Medulla oblongata (tissue), 1 donor: ENCODE measurements at regions not wholly inside any gene's neighbourhood (a gene's known extent, or its start where the extent isn't known, plus 50 kb on each side); places are given as distances from the start of the nearest gene placed in this dataset.
"Not testable (repeated sequence)": the region's sequence is repeated elsewhere in the genome, so short reads cannot be mapped to it uniquely, and the experiment has no call there.

Experiments
- DNase-seq: peaks from one replicate; pipeline ENCODE4 v3.0.0-alpha.2; 2015; ENCODE audit errors: extremely low spot score

DNA sequence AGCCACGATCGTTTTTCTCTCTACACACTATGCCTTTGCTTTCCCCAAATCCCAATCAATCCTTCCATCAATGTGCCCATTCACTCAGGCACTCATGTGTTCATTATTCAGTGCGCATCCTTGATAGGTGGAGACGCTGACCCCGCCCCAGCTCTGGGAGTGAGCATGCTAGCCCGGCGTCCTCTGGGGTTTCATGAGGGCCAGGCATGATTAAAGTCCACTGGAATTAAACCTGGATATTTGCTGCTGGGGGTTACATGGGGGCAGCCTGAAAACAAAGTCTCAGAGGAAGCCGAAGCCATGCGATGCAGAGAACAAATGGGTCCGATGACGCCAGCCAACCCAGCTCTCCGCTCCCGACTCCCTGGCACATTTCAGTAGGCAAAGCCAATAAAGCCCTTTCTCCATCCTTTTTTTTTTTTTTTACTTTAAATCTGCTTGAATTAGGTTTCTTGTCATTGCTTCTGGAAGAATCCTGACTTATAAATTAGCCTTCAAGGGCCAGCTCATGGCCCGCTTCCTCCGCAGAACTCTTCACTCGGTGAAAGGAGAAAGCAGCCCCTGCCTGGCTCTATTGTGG, 316.4 kb upstream of the ID2 start:
- peak; percentile 42 for DNase-seq

DNA sequence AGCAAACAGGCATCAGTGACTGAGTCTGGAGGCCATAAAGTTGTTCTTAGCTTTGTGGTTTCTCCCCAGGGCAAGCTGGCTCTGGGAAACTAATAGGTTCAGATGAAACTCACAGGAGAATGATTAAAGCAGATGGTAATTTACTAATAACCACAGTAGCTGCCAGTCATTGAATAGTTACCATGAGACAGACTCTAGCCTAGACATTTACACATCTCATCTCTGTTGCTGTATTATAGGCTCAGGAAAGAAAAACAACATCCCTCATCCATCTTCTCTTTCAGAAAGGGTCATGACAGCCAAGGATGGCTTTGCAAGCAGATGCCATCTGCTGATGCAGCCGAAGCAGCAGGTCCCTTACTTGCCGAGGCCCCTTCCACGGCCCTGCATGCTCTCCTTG, 314.0 kb upstream of the ID2 start:
- no peak for DNase-seq

DNA sequence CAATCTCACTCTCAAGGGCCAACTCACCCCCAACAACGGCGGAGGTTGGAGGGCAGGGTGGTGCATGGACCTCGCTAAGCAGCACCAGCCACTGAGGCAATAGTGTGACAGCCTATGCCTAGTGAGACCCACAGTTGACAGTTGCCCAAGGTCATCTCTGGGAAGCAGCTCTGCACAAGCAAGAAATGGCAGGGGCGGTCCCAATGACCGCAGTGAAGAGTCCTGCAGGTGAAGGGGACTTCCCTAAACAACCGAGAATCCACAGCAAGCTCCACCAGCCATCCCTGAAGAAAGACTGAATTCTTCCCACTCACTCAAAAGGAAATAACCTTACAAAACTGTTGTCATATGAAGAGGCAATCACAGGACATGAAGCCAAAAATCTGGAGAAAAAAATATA, 313.4 kb upstream of the ID2 start:
- DNase-seq = no peak

DNA sequence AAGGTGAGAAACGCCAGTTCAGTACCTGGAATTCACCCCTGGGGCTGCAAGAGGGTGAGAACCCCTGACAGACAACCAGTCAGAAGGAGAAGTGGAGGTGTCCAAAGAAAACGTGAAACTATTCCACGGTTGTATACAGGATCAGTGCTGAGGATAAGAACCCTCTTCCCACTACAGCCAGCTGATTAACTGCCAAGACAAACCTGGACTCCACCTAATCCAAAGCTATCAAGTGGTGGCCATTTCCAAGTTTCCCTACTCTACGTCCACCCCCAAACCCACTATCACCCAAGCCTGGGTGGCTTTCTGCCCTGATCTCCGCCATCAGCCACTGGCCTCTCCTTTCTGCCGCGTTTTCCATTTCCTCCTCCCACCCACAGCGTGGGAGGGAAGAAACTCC, 312.3 kb upstream of the ID2 start:
- no peak for DNase-seq

DNA sequence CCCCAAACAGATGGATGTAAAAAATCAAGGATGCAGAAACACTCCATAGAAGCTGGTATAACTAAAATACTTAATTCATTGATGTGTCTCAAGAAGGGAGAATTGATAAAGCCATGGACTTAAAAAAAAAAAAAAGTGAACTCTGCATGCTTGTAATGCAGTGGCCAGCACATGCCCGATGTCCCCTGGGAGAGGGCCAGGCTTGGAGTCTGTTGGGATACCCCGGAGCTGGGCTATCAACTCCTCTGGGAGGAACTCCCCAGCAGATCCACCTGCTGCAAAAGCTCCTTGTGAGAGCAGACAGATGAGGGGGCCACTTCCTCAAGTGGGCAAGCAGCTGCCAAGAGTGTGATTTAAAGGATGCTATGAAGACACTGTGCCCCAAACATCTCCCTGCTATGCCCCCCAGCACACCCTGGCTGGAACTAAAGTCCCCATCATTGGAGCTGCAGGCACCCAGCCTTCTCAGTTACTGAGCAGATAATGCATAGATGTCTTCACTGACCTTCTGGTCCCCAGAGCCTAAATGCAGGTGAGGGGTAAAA, 311.5 kb upstream of the ID2 start:
- no peak for DNase-seq

DNA sequence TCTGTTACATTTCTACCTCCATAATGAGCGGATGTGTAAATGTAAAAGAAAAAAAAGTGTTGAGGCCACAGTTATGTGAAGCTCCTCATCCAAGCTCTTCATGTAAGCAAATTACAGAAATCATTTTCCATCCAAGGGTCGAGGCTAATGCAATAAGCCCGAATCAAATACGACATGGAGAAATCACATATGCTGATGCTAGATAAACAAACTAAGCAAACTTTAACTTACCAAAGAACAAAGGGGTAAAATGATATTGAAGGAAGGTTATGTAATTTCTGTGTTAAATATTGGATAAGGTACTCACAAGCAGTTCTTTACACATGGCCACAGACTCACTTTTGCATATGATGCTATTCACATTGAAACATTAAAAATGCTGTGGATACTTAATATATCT, 310.2 kb upstream of the ID2 start:
- no peak for DNase-seq

DNA sequence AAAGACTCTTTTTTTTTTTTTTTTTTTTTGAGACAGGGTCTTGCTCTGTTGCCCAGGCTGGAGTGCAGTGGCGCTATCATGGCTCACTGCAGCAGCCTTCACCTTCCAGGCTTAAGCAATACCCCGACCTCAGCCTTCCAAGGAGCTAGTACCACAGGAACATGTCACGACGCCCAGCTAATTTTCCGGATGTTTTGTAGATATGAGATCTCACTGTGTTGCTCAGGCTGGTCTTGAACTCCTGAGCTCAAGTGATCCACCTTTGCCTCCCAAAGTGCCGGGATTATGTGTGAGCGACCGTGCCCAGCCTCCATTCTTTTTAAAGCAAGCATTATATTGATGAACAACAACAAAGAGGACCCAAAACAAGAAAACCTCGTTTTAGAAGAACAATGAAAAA, 307.1 kb upstream of the ID2 start:
- no peak for DNase-seq

DNA sequence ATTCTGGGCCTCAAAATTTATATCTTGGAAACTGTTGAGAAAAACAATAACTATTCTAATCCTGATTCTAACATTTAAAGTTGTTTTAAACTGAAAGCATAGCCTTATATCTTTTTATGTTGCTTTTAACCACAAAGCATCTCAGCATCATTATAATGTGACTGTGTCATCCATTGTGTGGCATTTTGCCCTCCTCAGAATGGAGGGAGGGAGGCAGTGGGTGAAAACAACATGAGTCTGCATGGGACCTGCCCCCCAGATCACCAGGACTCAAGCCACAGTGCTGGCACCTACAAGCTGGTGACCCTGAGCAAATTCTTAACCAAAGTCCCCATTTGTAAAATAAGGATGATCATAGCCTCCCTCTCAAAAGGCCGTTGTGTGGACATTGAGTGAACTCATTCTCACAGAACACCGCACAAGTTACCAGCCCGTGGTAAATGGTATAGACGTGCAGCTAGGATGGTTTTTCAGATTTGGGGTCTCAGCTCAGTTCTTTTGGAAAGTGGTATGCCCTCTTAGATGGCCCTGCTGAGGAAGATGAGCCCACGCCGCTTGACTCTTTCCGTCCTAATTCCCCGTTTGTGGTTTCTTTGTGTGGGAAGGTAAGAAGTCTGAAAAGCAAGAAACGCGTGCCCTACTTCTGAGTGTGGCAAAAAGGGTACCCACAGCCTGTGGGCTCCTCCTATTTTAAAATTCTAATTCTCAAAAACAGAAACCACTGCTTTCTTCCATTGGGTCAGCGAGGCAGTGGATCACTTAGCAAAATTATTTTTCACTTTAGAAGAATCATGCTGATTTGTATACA, 305.0 kb upstream of the ID2 start:
- DNase-seq = no peak

DNA sequence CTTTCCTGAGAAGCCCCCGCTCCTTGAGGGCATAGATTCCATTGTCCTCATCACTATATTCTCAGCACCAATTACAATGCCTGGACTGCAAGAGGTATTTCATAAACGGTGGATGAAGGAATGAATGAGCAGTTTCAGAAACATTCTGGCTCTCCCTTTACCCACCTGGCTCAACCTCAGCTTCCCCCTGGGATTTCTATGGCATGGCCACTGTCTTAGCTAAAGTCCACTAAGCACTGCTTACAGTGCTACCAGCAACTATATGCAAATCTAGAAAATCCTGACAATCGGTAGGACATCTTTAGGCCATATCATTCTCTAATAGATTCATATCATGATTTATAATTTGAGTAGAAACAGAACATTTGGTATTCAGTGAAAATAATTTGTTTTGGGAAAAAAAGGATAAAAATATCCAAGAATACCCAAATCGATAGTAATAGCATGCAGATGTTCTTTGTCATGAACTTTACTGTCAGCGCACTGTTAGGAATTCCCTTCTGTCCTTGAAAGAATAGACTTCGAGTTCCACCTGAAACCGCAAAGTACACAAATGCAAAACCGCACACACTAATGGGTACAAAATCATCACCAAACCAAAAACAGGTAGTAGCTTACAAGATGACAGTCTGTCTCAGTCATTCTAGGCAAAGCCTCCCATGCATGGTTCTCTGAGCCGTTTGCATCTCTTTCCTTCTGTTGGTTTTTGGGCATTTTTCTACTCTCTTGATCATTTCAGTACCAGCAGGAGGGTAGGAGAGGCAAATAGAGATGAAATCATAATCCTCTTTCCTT, 303.6 kb upstream of the ID2 start:
- no peak for DNase-seq

DNA sequence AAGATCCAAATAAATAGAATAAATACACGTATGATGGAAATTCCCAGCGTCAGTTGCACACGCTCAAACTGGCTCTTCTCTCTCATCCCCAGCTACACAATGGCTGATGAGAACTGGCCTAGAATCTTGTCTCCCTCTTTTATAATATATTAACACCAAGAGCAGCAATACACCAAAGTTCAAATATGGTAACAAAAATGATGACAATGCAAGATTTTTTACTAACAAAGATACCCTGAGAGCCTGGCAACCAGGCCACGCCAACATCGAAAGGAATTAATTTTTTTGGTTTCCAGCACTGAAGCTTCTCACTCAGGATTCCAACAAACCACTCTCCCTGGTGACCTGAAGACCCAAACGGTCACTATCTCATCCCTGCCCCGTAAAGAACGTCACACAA, 302.7 kb upstream of the ID2 start:
- DNase-seq = no peak

DNA sequence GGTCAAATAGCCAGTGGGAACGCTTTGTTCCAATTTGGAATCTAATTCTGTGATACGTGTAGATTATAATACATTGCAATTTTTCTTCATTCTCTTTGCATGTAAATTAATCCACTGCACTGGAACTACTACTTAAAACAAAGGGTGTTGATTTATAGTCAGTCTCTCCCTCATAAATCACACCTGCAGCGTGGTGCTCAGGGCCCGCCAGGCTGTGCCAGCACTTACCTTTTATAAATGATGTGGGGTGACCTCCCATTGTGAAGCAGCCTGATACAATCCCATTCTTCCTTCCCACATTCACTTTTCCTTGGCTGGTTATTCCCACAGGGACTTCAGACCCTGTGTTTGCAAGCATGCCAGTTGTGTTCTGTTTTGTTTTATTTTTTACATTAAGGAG, 302.3 kb upstream of the ID2 start:
- DNase-seq = no peak

DNA sequence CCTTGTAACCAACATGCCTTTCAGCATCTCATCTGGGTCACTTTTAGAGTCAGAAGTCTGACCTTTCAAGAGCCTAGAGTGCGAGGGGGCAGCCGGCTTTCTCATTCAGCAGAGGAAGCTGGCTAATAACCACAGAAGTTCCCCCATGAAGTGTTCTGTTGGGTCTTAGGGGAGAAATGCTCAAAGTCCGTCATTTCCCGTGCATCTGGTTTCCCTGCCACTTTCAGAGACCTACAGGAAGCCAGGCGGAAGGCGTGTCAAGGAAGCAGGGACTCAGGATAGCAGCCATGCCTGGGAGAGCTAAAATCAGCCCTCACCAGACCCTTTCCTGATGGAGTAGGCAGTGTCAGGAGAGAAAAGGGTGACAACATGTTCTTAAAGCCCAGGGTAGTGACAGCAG, 301.8 kb upstream of the ID2 start:
- no peak for DNase-seq

DNA sequence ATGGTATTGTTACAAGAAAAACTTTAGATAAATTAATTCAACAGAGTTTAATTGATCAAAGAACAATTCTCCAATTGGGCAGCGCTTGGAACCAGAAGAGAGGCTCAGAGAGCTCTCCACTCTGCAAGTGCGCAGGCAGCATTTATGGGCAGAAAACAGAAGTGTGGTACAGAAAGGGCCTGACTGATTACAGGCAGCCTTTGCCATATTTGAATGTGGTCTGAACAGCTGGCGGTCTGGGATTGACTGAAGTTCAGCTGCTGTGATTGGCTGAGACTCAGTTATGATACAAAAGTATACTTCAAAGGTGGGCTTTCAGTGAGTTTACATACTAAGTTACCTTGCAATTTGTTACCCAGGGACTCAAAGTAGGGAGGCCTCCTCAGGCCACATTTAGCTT, 301.3 kb upstream of the ID2 start:
- DNase-seq = no peak

DNA sequence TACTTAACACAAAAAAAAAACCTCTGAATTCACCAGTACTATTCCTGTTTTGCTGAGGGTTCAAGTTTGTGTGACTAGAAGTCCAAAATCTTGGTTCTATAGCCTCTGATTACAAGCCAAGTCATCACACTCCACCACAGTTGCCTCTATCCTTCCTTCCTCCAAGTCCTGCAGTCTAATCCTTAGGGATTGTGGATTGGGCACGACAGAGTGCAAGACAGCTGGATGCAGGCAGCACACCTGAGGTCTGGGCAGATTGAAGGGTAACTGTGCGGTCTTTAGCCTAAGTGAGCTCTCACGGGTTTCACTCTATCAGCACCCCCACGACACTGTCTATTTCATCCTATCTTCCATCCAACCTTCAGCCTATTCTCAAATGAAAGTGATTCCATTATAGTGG, 299.4 kb upstream of the ID2 start:
- DNase-seq = no peak

DNA sequence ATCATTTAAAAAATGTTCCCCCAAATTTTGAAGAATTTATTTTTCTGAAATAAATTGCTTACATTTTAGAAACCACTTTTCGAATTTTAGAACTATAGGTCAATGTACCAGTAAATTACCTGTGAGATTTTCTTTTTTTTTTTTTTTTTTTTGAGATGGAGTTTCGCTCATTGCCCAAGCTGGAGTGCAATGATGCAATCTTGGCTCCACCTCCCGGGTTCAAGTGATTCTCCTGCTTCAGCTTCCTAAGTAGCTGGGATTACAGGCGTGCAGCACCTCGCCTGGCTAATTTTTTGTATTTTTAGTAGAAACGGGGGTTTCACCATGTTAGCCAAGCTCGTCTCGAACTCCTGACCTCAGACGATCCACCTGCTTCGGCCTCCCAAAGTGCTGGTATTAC, 295.1 kb upstream of the ID2 start:
- DNase-seq = not testable (repeated sequence)

DNA sequence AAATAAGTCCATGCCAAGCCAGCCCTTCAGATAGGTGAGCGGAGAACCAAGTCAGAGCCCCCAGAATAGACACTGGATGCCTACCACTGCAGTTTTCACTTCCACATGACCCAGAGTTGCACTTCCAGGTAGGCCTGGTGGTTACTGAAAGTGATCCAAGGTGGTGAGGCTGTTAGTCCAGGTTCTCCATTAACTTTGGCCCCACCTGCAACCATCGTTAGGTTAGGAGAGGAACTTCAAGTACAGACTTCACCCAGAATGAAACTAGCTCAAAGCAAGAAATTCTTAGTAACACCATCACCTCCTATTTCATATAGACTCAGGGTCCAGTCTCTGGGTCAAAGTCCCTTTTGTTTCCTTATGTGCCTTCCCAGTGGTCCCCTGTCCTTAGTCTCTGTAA, 293.1 kb upstream of the ID2 start:
- no peak for DNase-seq

DNA sequence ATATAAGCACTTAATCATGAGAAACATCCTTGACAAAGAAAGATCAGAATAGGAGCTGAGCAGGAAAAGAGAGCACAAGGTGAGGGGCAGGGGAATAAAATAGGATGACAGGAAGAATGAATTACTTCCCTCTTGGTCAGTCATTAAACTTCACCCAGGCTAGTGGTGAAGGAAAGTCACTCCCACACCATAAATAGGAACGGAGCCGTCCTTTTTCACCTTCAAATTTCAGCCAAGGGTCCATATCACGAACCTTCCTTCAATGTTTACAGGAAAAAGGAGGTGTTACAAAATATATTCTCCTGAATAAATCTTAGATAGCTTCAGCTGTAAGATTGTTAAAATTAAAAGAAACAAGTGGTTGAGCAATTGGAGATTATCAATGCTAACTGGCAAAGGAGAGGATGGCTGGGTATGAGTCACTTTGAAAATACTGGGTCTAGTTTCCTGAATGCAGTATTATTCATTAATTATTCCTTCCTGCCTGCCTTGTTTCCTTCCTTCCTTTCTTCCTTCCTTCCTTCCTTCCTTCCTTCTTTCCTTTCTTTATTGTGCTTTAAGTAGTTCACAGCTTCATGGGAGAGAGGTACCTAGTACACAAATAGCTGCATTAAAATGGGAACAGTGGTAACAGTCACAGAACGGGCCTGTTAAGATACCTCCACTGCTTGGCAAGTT, 292.3 kb upstream of the ID2 start:
- no peak for DNase-seq

DNA sequence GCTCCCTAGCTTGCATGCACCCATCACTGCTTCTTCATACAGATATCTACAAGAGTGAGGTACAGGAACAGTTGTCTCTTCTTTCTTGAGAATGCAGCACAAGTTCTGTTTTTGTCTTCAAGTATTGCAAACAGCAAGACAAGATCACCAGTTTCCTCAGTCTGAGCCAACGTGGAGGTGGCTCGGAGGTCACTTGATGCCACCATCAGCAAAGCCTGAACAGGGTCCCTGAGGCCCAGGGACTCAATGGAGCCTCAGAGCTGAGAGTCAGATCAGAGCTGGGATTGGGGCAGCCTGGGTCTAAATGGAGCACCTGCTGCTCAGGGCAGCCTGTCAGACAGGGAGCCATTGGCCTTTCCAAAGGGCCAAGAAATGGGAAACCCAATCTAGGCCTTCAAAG, 290.7 kb upstream of the ID2 start:
- DNase-seq = no peak

DNA sequence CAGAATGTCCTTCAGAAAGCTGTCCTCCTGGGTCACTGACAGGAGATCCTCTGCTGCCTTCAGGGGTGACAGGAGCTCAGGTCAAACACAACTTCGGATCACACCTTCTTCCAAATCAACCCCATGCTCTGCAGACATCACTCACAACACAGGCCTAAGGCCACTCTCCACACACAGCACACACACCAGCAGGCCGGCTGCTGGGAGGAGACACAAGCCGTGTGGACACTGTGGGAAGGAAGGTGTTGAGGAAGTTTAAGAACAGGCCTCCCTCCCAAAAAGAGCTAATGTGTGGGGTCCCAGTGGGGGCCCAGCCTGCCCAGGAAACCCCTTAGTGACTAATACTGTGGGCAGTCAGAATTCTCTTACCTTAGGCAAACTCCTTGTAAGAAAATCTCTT, 290.3 kb upstream of the ID2 start:
- DNase-seq = no peak

DNA sequence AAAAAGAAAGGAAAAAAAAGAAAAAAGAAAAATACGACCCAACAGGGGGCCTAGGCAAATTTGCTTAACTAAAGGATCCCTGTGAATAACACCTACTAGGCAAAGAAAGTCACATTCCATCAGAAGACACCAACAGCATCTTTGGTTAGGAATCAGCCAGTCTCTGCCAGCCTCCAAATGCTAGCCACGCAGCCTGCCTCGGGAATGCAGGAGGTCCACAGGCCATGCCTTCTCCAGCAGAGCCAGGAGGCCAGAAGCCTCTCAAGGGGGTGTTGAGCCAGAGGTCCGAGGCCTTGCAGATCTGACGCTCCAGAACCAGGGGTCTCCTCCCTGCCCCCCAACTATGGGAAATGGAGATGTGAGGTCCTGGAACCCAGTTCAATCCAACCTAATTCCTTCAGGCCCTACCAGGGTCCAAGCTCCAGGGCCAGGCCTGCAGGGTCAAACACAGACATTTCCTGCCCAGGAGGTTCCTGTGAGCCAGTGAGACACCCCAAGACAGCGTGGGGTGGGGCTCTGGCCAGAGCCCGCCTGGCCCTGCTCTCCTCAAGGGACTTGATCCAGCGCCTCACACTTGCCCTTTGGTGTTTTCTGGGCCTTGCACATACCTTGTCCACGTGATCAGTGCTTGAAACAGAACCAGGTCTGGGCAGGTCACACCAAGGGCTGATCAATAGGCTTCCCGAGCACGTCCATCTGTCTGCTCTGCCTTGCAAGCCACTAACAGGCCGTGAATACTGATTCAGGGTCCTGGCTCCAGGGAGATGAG, 289.6 kb upstream of the ID2 start:
- no peak for DNase-seq

DNA sequence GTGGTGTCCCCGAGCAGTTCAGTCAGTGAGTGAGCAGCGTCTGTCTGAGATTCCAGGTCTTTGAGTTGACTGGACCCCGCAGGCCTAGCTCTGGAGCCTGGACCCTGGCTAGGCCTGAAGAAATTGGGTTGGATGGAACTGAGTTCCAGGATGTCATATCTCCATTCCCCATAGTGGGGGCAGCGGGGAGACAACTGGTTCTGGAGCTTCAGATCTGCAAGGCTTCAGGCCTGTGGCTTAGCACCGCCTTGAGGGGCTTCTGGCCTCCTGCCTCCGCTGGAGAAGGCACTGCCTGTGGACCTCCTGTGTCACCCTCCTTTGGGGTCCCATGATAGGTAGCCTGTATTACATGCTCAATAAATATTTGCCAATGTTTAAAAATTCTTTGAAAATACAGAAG, 288.4 kb upstream of the ID2 start:
- no peak for DNase-seq
